Ovary (tissue), 7 donors: ENCODE measurements at regions not wholly inside any gene's neighbourhood (a gene's known extent, or its start where the extent isn't known, plus 50 kb on each side); places are given as distances from the start of the nearest gene placed in this dataset.

ENCODE experiments used
- DNase-seq, 5 donors: peaks; one replicate each; pipeline ENCODE4 v3.0.0-alpha.2; 2019 to 2020
- H3K27ac ChIP-seq, 2 donors: fragments of 200-600 bp; one replicate each; pipeline versions ENCODE4 v1.5.1 to v1.8.0; 2019 to 2022
- H3K27me3 ChIP-seq: fragments of 200-600 bp; one replicate; pipeline ENCODE4 v1.8.0; 2022
- H3K36me3 ChIP-seq: fragments of 200-600 bp; sonication (generic); one replicate; pipeline ENCODE4 v1.5.1; 2019
- H3K4me1 ChIP-seq: one replicate; pipeline ENCODE4 v1.8.1; 2013; ENCODE audit warnings: mild to moderate bottlenecking, moderate library complexity; ENCODE audit not compliant: insufficient read depth
- H3K4me3 ChIP-seq: fragments of 200-600 bp; sonication (generic); one replicate; pipeline ENCODE4 v1.5.1; 2017
- H3K9me3 ChIP-seq, 2 donors: fragments of 200-600 bp in 1 of 2; sonication (generic) in 1 of 2; one replicate each; pipeline versions ENCODE4 v1.5.1 to v1.8.1; 2013 to 2019; ENCODE audit warnings: mild to moderate bottlenecking in 1 of 2, moderate library complexity in 1 of 2
- CTCF ChIP-seq, 3 donors: fragments of 450-650 bp in 2 of 3; fragments of 200-600 bp in 1 of 3; IDR thresholded peaks; one replicate each; pipeline versions ENCODE4 v1.5.1 to v1.8.0; 2016 to 2022; ENCODE audit warnings: antibody characterized with exemption in 3 of 3, mild to moderate bottlenecking in 1 of 3
- EP300 ChIP-seq: sonication (generic); formaldehyde crosslinking; IDR thresholded peaks from one replicate; pipeline ENCODE4 v1.6.1; 2017; ENCODE audit warnings: antibody characterized with exemption
- POLR2A ChIP-seq: fragments of 450-650 bp; IDR thresholded peaks from one replicate; pipeline ENCODE4 v1.6.1; 2017; ENCODE audit warnings: antibody characterized with exemption, mild to moderate bottlenecking, moderate library complexity
- WGBS, 3 donors: extraction: QIAGEN DNeasy Blood & Tissue Kit in 1 of 3; methylation state at CpG; one replicate each; pipeline versions ENCODE4 v1.1.5 to v1.1.7; 2013 to 2017; 5-methylcytosine and 5-hydroxymethylcytosine counted together
- intact Hi-C, 4 donors: fragments of 100-400 bp; cut with DNase I; formaldehyde crosslinking; loops; one replicate each; pipeline versions ENCODE4 v1.11.0 to v1.15.1; 2022 to 2023
- donor health status: DM: no; HTN: no; CAD: no; lungs with moderate emphysema.
- donor health status: DM: no; HTN: no; CAD: no.
- donor health status: Bipolar disorder and iron deficiency.
- donor health status: DM: no; HTN: no; CAD: no.
- donor health status: DM: yes; HTN: yes; CAD: no.

DNA sequence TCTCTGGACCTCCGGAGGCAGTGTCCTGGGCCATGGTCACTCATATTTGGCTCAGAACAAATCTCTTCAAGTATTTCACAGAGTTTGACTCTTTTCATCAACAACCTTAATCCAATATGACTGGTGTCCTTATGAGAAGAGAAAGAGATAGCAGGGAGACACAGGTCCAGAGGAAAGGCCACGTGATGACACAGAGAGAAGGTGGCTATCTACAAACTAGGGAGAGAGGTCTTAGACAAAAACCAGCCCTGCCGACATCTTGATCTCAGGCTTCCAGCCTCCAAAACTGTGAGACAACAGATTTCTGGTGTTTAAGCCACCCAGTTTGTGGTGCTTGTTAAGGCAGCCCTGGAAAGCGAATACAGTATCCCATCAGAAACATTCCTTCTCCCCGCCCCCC is 237.1 kb upstream of the PROK2 start:
- no peak for TF ChIP-seq CTCF (IDR thresholded peaks at IDR 0.05)
- TF ChIP-seq POLR2A: no peak
- no peak for TF ChIP-seq EP300
- Histone ChIP-seq H3K4me1 (peaks cover 5% of the 10 kb centered on the region), H3K27me3 (no peaks in the 10 kb centered on the region), H3K9me3 (no peaks in the 10 kb centered on the region), H3K27ac (no peak overlapping the region), H3K4me3 (no peak overlapping the region), H3K36me3 (no peaks in the 10 kb centered on the region)
- no peak for DNase-seq
- 74 to 86% (median 81%) methylated on average over 5 of the region's 5 CpGs for WGBS, 3 donors
- intact Hi-C loops: no loop called here

GRCh38 chr3:72021531-72021930 is 236.6 kb upstream of the PROK2 start:
- Histone ChIP-seq H3K36me3 (no peaks in the 10 kb centered on the region), H3K9me3 (no peaks in the 10 kb centered on the region), H3K4me3 (no peak overlapping the region), H3K27me3 (no peaks in the 10 kb centered on the region), H3K27ac (no peak overlapping the region), H3K4me1 (peaks cover 5% of the 10 kb centered on the region)
- no peak for DNase-seq
- intact Hi-C loops: no loop called here
- no peak for TF ChIP-seq CTCF (IDR thresholded peaks at IDR 0.05)
- no peak for TF ChIP-seq EP300
- no peak for TF ChIP-seq POLR2A
- WGBS, 3 donors: 100% methylated on average over 1 of the region's 1 CpG

DNA sequence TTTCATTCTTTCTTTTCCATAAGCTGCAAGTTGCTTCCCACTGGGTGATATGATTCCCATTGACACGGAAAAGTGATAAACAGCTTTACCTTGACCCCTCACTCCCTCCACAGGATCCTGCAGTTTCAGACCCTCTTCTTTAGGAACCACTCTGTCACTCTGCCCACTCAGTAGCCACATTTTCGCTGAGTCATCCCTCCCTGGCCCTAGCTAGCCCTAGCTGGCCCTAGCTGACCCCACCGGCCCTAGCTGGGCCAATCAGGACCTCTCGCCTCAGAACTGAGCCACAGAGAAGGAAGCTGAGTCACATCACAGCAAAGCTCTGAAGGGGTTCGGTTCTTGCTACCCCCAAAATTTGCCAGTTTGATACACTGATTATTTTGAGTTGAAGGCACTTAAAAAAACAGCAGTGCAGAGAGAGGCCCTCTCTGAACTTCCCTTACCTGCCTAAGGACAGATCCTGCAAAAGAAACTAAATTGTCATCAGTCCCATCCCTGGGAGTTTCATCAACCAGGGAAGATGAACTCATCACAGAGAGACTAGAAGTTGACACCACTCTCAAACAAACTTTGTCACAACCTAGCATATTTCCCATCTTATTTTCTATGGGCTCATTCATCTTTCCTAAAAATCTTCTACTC is 233.5 kb upstream of the PROK2 start:
- H3K27ac ChIP-seq: no peak overlapping the region
- no peak for DNase-seq
- TF ChIP-seq CTCF (IDR thresholded peaks at IDR 0.05) (no peak), POLR2A (no peak), EP300 (no peak)
- H3K9me3 ChIP-seq: no peaks in the 10 kb centered on the region
- H3K27me3 ChIP-seq: no peaks in the 10 kb centered on the region
- H3K4me1 ChIP-seq: peaks cover 5% of the 10 kb centered on the region
- no peak overlapping the region for H3K4me3 ChIP-seq
- intact Hi-C loops: no loop called here
- no peaks in the 10 kb centered on the region for H3K36me3 ChIP-seq
- 76 to 83% (median 77%) methylated on average over 5 of the region's 5 CpGs for WGBS, 3 donors

DNA sequence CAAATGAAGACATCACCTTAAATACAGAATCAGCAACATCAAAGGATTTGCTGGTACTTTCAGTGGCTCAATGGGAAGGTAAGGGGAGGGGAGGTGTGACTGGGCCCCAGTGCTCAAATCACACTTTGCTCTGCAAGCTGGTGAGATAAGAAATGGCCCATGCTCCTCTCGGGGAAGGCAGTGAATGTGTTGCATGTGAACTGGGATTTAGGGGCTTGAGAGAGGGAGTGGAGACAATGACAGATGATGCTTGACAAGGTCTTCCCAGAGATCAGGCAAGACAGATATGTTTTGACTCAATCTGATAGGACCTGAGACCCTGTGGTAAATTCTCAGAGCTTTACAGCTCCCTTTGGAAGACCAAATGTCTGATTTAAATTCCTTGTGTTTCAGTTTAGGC is 233.0 kb upstream of the PROK2 start:
- Histone ChIP-seq H3K27ac (no peak overlapping the region), H3K9me3 (no peaks in the 10 kb centered on the region), H3K4me1 (peaks cover 5% of the 10 kb centered on the region), H3K4me3 (no peak overlapping the region), H3K36me3 (no peaks in the 10 kb centered on the region), H3K27me3 (no peaks in the 10 kb centered on the region)
- WGBS, 3 donors: 84 to 89% (median 86%) methylated on average over 1 of the region's 1 CpG
- no peak for DNase-seq
- TF ChIP-seq EP300: no peak
- no peak for TF ChIP-seq CTCF (IDR thresholded peaks at IDR 0.05)
- TF ChIP-seq POLR2A: no peak
- intact Hi-C loops: no loop called here
